ENCODE measurements at regions not wholly inside any gene's neighbourhood (a gene's known extent, or its start where the extent isn't known, plus 50 kb on each side); places are given as distances from the start of the nearest gene placed in this dataset.
A peak's percentile ranks its signal among the peaks of the same experiment; 100 is the strongest.
"Not testable (repeated sequence)": the region's sequence is repeated elsewhere in the genome, so short reads cannot be mapped to it uniquely, and the experiment has no call there.

DNA sequence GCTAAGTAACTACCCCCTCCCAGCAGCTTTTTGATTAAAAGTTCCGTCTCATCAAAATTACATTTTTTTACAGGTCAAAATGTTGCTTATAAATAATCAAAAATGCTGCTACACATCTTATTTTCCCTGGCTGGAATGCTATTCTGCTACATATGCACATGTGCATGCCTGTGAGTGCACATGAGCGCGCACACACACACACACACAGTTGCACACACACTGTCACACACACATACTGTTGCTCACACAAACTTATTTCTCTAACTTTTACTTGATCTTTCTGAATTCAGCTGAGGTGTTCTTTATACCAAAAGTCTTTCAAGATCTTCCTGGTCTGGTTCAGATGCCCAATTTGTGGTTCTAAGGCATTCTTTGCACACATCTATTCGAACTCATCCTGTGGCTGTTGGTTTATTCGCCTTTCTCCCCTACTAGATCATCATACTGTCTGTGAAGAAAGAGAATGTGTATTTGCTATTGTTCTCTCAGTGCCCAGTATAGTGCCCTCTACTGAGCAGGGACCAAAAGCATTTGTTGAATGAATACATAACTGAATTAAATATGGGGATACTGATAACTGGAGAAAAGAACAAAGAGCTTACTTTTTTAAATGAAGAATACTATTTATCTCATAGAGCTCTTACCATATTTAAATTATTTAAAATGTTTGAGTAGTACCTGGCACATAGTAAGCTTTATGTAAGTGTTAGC lies 68.1 kb upstream of the CCDC179 start:
- TF ChIP-seq, protein P1, sequence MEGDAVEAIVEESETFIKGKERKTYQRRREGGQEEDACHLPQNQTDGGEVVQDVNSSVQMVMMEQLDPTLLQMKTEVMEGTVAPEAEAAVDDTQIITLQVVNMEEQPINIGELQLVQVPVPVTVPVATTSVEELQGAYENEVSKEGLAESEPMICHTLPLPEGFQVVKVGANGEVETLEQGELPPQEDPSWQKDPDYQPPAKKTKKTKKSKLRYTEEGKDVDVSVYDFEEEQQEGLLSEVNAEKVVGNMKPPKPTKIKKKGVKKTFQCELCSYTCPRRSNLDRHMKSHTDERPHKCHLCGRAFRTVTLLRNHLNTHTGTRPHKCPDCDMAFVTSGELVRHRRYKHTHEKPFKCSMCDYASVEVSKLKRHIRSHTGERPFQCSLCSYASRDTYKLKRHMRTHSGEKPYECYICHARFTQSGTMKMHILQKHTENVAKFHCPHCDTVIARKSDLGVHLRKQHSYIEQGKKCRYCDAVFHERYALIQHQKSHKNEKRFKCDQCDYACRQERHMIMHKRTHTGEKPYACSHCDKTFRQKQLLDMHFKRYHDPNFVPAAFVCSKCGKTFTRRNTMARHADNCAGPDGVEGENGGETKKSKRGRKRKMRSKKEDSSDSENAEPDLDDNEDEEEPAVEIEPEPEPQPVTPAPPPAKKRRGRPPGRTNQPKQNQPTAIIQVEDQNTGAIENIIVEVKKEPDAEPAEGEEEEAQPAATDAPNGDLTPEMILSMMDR (IDR thresholded peaks at IDR 0.05; ENCODE audit: unreplicated experiment), result peak; percentile 20
- H3K27me3 Mint-ChIP-seq, result no peaks in the 10 kb centered on the region
- H3K4me3 Mint-ChIP-seq (ENCODE audit: low read depth), result no peak overlapping the region
- H3K4me1 Mint-ChIP-seq (ENCODE audit: low read depth), result peaks cover 40% of the 10 kb centered on the region
- DNase-seq (ENCODE audit: low spot score, unreplicated experiment), result no peak
- H3K27ac Mint-ChIP-seq, result no peak overlapping the region
- peaks cover 3% of the 10 kb centered on the region for H3K9me3 Mint-ChIP-seq (ENCODE audit: low read depth)
- H3K36me3 Mint-ChIP-seq (ENCODE audit: insufficient read depth), result no peaks in the 10 kb centered on the region

DNA sequence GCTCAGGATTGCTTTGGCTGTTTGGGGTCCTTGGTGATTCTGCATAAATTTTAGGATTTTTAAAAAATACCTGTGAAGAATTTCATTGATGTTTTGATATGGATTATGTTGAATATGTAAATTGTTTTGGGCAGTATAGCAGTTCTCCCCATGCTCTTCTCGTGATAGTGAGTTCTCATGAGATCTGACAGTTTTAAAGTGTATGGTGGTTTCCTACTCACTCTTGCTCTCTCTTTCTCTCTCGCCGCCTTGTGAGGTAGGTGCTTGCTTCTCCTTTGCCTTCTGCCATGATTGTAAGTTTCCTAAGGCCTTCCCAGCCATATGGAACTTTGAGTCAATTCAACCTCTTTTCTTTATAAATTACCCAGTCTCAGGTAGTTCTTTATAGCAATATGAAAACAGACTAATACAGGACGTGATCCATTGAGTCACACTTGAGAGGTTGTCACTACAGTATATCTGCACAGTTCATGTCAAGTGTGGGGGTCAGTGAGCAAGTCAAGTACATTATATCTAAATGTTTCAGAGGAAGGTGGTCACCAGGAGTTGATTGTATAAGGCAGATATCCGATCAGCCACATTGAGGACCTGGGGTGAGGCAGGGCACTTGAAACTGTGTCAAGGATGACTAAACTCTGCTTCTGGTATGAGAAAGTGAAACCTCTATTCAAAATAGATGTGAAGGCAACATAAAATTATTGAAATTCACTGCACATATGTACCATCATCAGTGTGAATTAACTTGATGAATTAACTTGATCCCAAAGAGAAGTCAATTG lies 70.7 kb upstream of the CCDC179 start:
- Mint-ChIP-seq H3K4me1 (ENCODE audit: low read depth) (peaks cover 18% of the 10 kb centered on the region), H3K9me3 (ENCODE audit: low read depth) (peaks cover 3% of the 10 kb centered on the region), H3K27me3 (no peaks in the 10 kb centered on the region), H3K36me3 (ENCODE audit: insufficient read depth) (no peaks in the 10 kb centered on the region), H3K4me3 (ENCODE audit: low read depth) (no peak overlapping the region), H3K27ac (no peak overlapping the region)
- TF ChIP-seq, protein P1 (IDR thresholded peaks at IDR 0.05; ENCODE audit: unreplicated experiment), result no peak
- no peak for DNase-seq (ENCODE audit: low spot score, unreplicated experiment)

DNA sequence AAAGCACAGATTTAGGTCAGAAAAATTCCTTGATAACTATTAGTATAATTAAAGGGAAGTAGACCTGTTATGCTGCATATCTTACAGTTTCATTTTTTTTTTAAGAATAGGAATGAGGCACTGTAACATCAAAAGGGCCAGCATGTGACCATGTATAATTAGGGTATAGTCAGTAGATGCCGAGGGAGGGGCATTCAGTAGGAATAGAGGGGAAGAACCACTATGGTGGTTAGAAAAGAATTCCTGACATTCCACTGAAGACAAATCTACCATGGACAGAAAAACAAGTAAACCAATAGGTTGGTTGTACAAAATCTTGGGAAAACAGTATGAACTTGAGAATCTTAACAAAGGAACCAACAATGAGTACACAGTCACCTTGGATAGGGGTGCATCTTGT lies 78.4 kb upstream of the CCDC179 start:
- Mint-ChIP-seq H3K36me3 (ENCODE audit: insufficient read depth) (peaks cover 12% of the 10 kb centered on the region), H3K27ac (no peak overlapping the region)
- no peak for DNase-seq (ENCODE audit: low spot score, unreplicated experiment)

DNA sequence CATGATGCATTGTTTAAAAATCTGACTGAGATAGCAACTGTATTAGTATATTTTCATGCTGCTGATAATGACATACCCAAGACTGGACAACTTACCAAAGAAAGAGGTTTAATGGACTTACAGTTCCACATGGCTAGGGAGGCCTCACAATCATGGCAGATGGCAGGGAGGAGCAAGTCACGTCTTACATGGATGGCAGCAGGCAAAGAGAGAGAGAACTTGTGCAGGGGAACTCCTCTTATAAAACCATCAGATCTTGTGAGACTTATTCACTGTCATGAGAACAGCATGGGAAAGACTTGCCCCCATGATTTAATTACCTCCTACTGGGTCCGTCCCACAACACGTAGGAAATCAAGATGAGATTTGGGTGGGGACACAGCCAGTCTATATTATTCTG lies 81.3 kb upstream of the CCDC179 start:
- not testable (repeated sequence) for H3K4me3 Mint-ChIP-seq (ENCODE audit: low read depth); H3K27ac Mint-ChIP-seq; H3K4me1 Mint-ChIP-seq (ENCODE audit: low read depth); DNase-seq (ENCODE audit: low spot score, unreplicated experiment); H3K27me3 Mint-ChIP-seq
- Mint-ChIP-seq H3K36me3 (ENCODE audit: insufficient read depth) (peaks cover 12% of the 10 kb centered on the region), H3K9me3 (ENCODE audit: low read depth) (peaks cover 21% of the 10 kb centered on the region)

More for the DNA sequence above, 78.4 kb upstream of the CCDC179 start:
- Mint-ChIP-seq H3K4me3 (ENCODE audit: low read depth) (no peak overlapping the region), H3K4me1 (ENCODE audit: low read depth) (no peaks in the 10 kb centered on the region), H3K27me3 (no peaks in the 10 kb centered on the region), H3K9me3 (ENCODE audit: low read depth) (peaks cover 18% of the 10 kb centered on the region)
- TF ChIP-seq, protein P1 (IDR thresholded peaks at IDR 0.05; ENCODE audit: unreplicated experiment), result no peak

DNA sequence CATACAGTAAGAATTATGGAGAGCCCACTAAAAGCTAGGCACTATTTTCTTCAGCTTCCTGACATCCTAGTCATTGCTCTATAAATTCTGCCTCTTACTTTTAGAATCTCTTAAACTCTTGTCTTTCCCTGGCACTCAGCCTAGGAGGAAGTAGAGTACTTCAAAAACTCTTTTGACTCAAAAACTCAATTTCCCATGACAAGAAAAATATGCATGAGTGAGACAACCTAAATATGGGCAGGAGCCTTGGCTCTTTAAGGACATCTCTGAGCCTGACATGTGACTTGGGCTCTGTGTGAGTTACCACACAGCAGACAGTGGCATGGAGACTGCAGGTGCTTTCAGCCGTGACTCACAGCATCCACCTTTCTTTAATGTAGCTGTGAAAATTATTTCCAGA lies 97.5 kb upstream of the CCDC179 start:
- TF ChIP-seq, protein P1 (IDR thresholded peaks at IDR 0.05; ENCODE audit: unreplicated experiment), result no peak
- no peak for DNase-seq (ENCODE audit: low spot score, unreplicated experiment)
- peaks cover 17% of the 10 kb centered on the region for H3K9me3 Mint-ChIP-seq (ENCODE audit: low read depth)
- H3K27ac Mint-ChIP-seq, result no peak overlapping the region
- H3K27me3 Mint-ChIP-seq, result no peaks in the 10 kb centered on the region
- H3K4me1 Mint-ChIP-seq (ENCODE audit: low read depth), result no peaks in the 10 kb centered on the region
- peaks cover 7% of the 10 kb centered on the region for H3K36me3 Mint-ChIP-seq (ENCODE audit: insufficient read depth)
- H3K4me3 Mint-ChIP-seq (ENCODE audit: low read depth), result no peak overlapping the region

Measured in progenitor cell of endocrine pancreas (in vitro differentiated cells).